ENCODE measurements at regions not wholly inside any gene's neighbourhood (a gene's known extent, or its start where the extent isn't known, plus 50 kb on each side); places are given as distances from the start of the nearest gene placed in this dataset.

DNA sequence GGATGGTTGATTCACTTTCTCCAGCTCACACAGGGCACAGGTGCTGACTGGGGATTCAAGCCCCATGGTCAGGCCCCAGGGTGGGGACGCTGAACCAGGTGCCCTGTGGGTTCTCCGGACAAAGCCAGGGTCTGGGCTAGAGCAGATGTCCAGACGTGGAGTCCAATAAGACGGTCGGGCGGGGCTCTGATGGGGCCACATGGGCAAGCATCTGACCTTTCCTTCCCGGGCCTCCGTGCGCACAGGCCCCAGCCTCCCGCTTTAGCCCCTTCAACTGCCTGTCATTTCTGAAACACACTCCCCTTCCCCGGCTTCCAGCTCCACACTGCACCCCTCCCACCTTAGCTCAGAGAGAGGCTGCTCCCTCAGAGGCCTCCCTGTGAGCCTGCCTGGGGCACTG lies 153.0 kb upstream of the PPP2R2D start:
- Mint-ChIP-seq H3K27me3 (ENCODE audit: unreplicated experiment) (peaks cover 32% of the 10 kb centered on the region), H3K4me3 (ENCODE audit: low read depth, unreplicated experiment) (no peak overlapping the region), H3K27ac (ENCODE audit: unreplicated experiment) (no peak overlapping the region), H3K36me3 (ENCODE audit: insufficient read depth, unreplicated experiment) (peaks cover 4% of the 10 kb centered on the region), H3K9me3 (ENCODE audit: low read depth, unreplicated experiment) (no peaks in the 10 kb centered on the region), H3K4me1 (ENCODE audit: low read depth, unreplicated experiment) (peaks cover 24% of the 10 kb centered on the region)
- intact Hi-C loops (cut with micrococcal nuclease; ENCODE audit: unreplicated experiment) = no loop called here
- no TSS peak for BruUV-seq (replicated peaks)
- no peak for DNase-seq
- CTCF ChIA-PET = no interaction called here
- TF ChIP-seq CTCF (IDR thresholded peaks at IDR 0.05; ENCODE audit: unreplicated experiment) = no peak

- Mint-ChIP-seq H3K36me3 (ENCODE audit: insufficient read depth, unreplicated experiment) (peaks cover 4% of the 10 kb centered on the region), H3K4me3 (ENCODE audit: low read depth, unreplicated experiment) (no peak overlapping the region), H3K27ac (ENCODE audit: unreplicated experiment) (no peak overlapping the region), H3K4me1 (ENCODE audit: low read depth, unreplicated experiment) (peaks cover 24% of the 10 kb centered on the region), H3K27me3 (ENCODE audit: unreplicated experiment) (peaks cover 32% of the 10 kb centered on the region), H3K9me3 (ENCODE audit: low read depth, unreplicated experiment) (no peaks in the 10 kb centered on the region)
- intact Hi-C loops (cut with micrococcal nuclease; ENCODE audit: unreplicated experiment) = no loop called here
- DNase-seq = no peak
- CTCF ChIA-PET = no interaction called here
- no TSS peak for BruUV-seq (replicated peaks)
- TF ChIP-seq CTCF (IDR thresholded peaks at IDR 0.05; ENCODE audit: unreplicated experiment) = no peak
These were observed 152.6 kb upstream of the PPP2R2D start for GRCh38 chr10:131748191-131748590.

DNA sequence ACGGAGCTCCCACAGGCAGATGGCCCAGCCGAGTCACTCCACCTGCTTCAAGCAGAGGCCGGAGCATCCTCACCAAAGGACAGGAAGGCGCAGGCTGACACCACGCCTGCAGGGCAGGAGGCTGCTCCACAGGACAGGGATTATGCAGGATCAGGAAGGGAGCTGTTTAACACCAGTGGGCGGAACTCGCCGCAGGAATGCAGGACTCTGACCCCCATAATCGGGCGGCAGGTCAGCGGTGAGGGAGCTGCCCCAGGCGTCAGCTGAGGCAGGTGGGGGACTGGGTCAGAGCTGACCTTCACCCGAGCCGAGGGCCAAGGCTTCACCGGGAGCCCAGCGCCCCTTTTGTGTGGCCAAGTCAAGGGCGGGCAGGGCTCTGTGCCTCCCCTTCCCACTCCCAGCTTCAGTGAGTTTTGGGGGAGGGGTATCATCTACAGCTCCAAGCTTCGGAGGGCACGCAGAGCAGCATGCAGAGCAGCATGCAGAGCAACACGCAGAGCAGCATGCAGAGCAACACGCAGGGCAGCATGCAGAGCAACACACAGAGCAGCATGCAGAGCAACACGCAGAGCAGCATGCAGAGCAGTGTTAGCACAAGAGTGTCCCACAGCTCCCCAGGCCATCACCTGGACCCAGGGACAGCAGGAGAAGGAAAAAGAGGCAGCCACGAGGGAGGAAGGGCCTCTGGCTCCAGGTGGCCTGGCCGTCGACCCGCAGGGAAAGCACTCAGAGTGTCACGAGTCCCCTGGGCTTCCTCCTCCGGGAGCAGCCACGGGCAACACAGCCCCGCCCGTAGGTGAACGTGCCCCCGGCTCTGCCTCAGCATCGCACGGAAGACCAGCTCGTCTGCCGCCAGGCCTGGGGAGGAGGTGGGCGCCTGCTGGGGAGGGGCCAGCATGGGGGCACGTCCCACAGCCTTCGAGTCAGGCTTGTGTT lies 151.7 kb upstream of the PPP2R2D start:
- Mint-ChIP-seq H3K4me3 (ENCODE audit: low read depth, unreplicated experiment) (peak overlapping the region; percentile 1), H3K9me3 (ENCODE audit: low read depth, unreplicated experiment) (no peaks in the 10 kb centered on the region), H3K4me1 (ENCODE audit: low read depth, unreplicated experiment) (peaks cover 24% of the 10 kb centered on the region), H3K27me3 (ENCODE audit: unreplicated experiment) (peaks cover 25% of the 10 kb centered on the region), H3K27ac (ENCODE audit: unreplicated experiment) (no peak overlapping the region), H3K36me3 (ENCODE audit: insufficient read depth, unreplicated experiment) (peaks cover 4% of the 10 kb centered on the region)
- CTCF ChIA-PET = interaction anchor here (0.9 kb wide), 1 partner anchor 16 kb away, joined by 3 read pairs; no protein-coding TSS in a partner anchor
- no TSS peak for BruUV-seq (replicated peaks)
- no peak for TF ChIP-seq CTCF (IDR thresholded peaks at IDR 0.05; ENCODE audit: unreplicated experiment)
- intact Hi-C loops (cut with micrococcal nuclease; ENCODE audit: unreplicated experiment) = no loop called here
- DNase-seq = peak; percentile 30

- no peaks in the 10 kb centered on the region for H3K9me3 Mint-ChIP-seq (ENCODE audit: low read depth, unreplicated experiment)
- peaks cover 24% of the 10 kb centered on the region for H3K4me1 Mint-ChIP-seq (ENCODE audit: low read depth, unreplicated experiment)
- DNase-seq = no peak
- no TSS peak for BruUV-seq (replicated peaks)
- no peak overlapping the region for H3K4me3 Mint-ChIP-seq (ENCODE audit: low read depth, unreplicated experiment)
- H3K27me3 Mint-ChIP-seq (ENCODE audit: unreplicated experiment) = peaks cover 19% of the 10 kb centered on the region
- no peak overlapping the region for H3K27ac Mint-ChIP-seq (ENCODE audit: unreplicated experiment)
- CTCF ChIA-PET = no interaction called here
- H3K36me3 Mint-ChIP-seq (ENCODE audit: insufficient read depth, unreplicated experiment) = peaks cover 4% of the 10 kb centered on the region
- TF ChIP-seq CTCF (IDR thresholded peaks at IDR 0.05; ENCODE audit: unreplicated experiment) = no peak
- intact Hi-C loops (cut with micrococcal nuclease; ENCODE audit: unreplicated experiment) = no loop called here
These were observed 151.1 kb upstream of the PPP2R2D start for GRCh38 chr10:131749767-131750142.

Measured in Calu3 (cell line).